GM23338 (cell line): ENCODE measurements at regions not wholly inside any gene's neighbourhood (a gene's known extent, or its start where the extent isn't known, plus 50 kb on each side); places are given as distances from the start of the nearest gene placed in this dataset.

Experiments
- ATAC-seq: fragments of 200-7000 bp; cut with Tn5 transposase; 3 replicates; pipeline ENCODE4 v1.9.1; 2020
- DNase-seq: peaks from one replicate; pipeline ENCODE4 v3.0.0-alpha.2; 2015; ENCODE audit warnings: low spot score
- H2AFZ ChIP-seq: fragments of 200-600 bp; sonication (generic); 2 replicates; pipeline ENCODE4 v1.8.0; 2016; ENCODE audit warnings: antibody characterized with exemption, mild to moderate bottlenecking, moderate library complexity
- H3F3A ChIP-seq: fragments of 200-600 bp; sonication (generic); replicated peaks from 2 replicates; pipeline ENCODE4 v1.8.0; 2017; ENCODE audit warnings: antibody characterized with exemption, mixed run types, low read depth
- H3K27ac ChIP-seq: fragments of 200-600 bp; sonication (generic); 2 replicates; pipeline ENCODE4 v1.6.1; 2016; ENCODE audit warnings: low read depth
- H3K27me3 ChIP-seq: fragments of 200-600 bp; sonication (generic); 2 replicates; pipeline ENCODE4 v1.8.0; 2016; ENCODE audit warnings: mild to moderate bottlenecking, mixed run types, moderate library complexity; ENCODE audit not compliant: insufficient read depth
- H3K36me3 ChIP-seq: fragments of 200-600 bp; sonication (generic); 2 replicates; pipeline ENCODE4 v1.8.0; 2016; ENCODE audit warnings: mild to moderate bottlenecking; ENCODE audit not compliant: insufficient read depth
- H3K4me1 ChIP-seq: fragments of 200-600 bp; sonication (generic); 2 replicates; pipeline ENCODE4 v1.8.0; 2016; ENCODE audit warnings: mild to moderate bottlenecking, moderate library complexity; ENCODE audit not compliant: insufficient read depth
- H3K4me2 ChIP-seq: fragments of 200-600 bp; sonication (generic); 2 replicates; pipeline ENCODE4 v1.7.1; 2017; ENCODE audit warnings: mixed run types
- H3K4me3 ChIP-seq: fragments of 200-600 bp; sonication (generic); 2 replicates; pipeline ENCODE4 v1.6.1; 2016; ENCODE audit warnings: mixed run types
- H3K79me2 ChIP-seq: fragments of 200-600 bp; sonication (generic); replicated peaks from 2 replicates; pipeline ENCODE4 v1.8.0; 2017; ENCODE audit warnings: mild to moderate bottlenecking; ENCODE audit not compliant: insufficient read depth
- H3K9me2 ChIP-seq: fragments of 200-600 bp; sonication (generic); 2 replicates; pipeline ENCODE4 v1.8.0; 2017; ENCODE audit not compliant: insufficient read depth
- H4K20me1 ChIP-seq: fragments of 200-600 bp; sonication (generic); replicated peaks from 2 replicates; pipeline ENCODE4 v1.8.0; 2017; ENCODE audit warnings: mild to moderate bottlenecking; ENCODE audit not compliant: insufficient read depth
- H3K27ac Mint-ChIP-seq: 2 replicates; pipeline ENCODE4 v1.8.0; 2020; ENCODE audit warnings: inconsistent platforms, mild to moderate bottlenecking, moderate library complexity, mixed read lengths
- H3K27me3 Mint-ChIP-seq: 3 replicates; pipeline ENCODE4 v1.8.0; 2022; ENCODE audit warnings: low read depth, mild to moderate bottlenecking, moderate library complexity, mixed read lengths, inconsistent platforms; ENCODE audit not compliant: insufficient read depth, poor library complexity
- H3K36me3 Mint-ChIP-seq: 3 replicates; pipeline ENCODE4 v1.8.0; 2021; ENCODE audit warnings: low read depth, mild to moderate bottlenecking, inconsistent platforms, moderate library complexity, mixed read lengths
- H3K4me1 Mint-ChIP-seq: 3 replicates; pipeline ENCODE4 v1.8.0; 2020; ENCODE audit warnings: mild to moderate bottlenecking, inconsistent platforms, mixed read lengths
- H3K4me3 Mint-ChIP-seq: 3 replicates; pipeline ENCODE4 v1.8.0; 2021; ENCODE audit warnings: moderate library complexity, mild to moderate bottlenecking, inconsistent platforms, mixed read lengths
- H3K9me3 Mint-ChIP-seq: 3 replicates; pipeline ENCODE4 v1.8.0; 2020; ENCODE audit warnings: moderate library complexity, mild to moderate bottlenecking, inconsistent platforms, mixed read lengths
- CREB1 ChIP-seq: fragments of 250-450 bp; sonication (Bioruptor Pico); IDR thresholded peaks from 2 replicates; pipeline ENCODE4 v1.5.0; 2020; ENCODE audit warnings: low read depth, mild to moderate bottlenecking, moderate library complexity
- EZH2phosphoT487 ChIP-seq: fragments of 200-600 bp; sonication (generic); IDR thresholded peaks from one replicate; pipeline ENCODE4 v1.8.1; 2018; ENCODE audit warnings: antibody characterized with exemption; ENCODE audit not compliant: unreplicated experiment
- POLR2AphosphoS5 ChIP-seq: IDR thresholded peaks from 2 replicates; pipeline ENCODE4 v1.6.1; 2016; ENCODE audit warnings: antibody characterized with exemption, low read depth
- REST ChIP-seq: IDR thresholded peaks from one replicate; pipeline ENCODE4 v1.6.1; 2018; ENCODE audit warnings: antibody characterized with exemption; ENCODE audit not compliant: unreplicated experiment
- ZNF462 ChIP-seq: fragments of 250-450 bp; sonication (Bioruptor Pico); IDR thresholded peaks from 2 replicates; pipeline ENCODE4 v1.5.0; 2020; ENCODE audit warnings: mild to moderate bottlenecking, moderate library complexity

GRCh38 chr19:31937983-31938382, 407.4 kb upstream of the ZNF507 start (continued):
- no peak for TF ChIP-seq ZNF462 (CRISPR knock-in tag)

GRCh38 chr19:31938675-31939074, 406.7 kb upstream of the ZNF507 start:
- peak overlapping the region; percentile 14; the same call in 1 of the 2 replicates for H2AFZ ChIP-seq
- H3K27me3 ChIP-seq: no peaks in the 10 kb centered on the region
- Mint-ChIP-seq H3K27me3 (peaks cover 2% of the 10 kb centered on the region), H3K36me3 (no peaks in the 10 kb centered on the region), H3K4me3 (no peak overlapping the region), H3K4me1 (peaks cover 7% of the 10 kb centered on the region), H3K27ac (no peak overlapping the region), H3K9me3 (no peaks in the 10 kb centered on the region)
- H3K4me3 ChIP-seq: no peak overlapping the region
- no peak overlapping the region for H3K27ac ChIP-seq
- no peak for ATAC-seq
- no peaks in the 10 kb centered on the region for H3K79me2 ChIP-seq
- no peaks in the 10 kb centered on the region for H3K4me1 ChIP-seq
- no peak overlapping the region for H3K4me2 ChIP-seq
- DNase-seq: no peak
- no peaks in the 10 kb centered on the region for H3K36me3 ChIP-seq
- H4K20me1 ChIP-seq: no peaks in the 10 kb centered on the region; the same call in 1 of the 2 replicates
- H3F3A ChIP-seq: no peaks in the 10 kb centered on the region
- H3K9me2 ChIP-seq: peaks cover 6% of the 10 kb centered on the region; the same call in 1 of the 2 replicates
- TF ChIP-seq EZH2phosphoT487 (no peak), REST (no peak), CREB1 (CRISPR knock-in tag) (no peak), POLR2AphosphoS5 (no peak), ZNF462 (CRISPR knock-in tag) (no peak)
